Stomach (tissue), 8 donors: ENCODE measurements at regions not wholly inside any gene's neighbourhood (a gene's known extent, or its start where the extent isn't known, plus 50 kb on each side); places are given as distances from the start of the nearest gene placed in this dataset.
A peak's percentile ranks its signal among the peaks of the same experiment; 100 is the strongest.

Experiments
- DNase-seq, 2 donors: peaks; one replicate each; pipeline versions ENCODE4 v3.0.0 to v3.0.0-alpha.2; 2013 to 2019
- H3K27ac ChIP-seq, 5 donors: fragments of 200-600 bp in 4 of 5; sonication (generic) in 4 of 5; one replicate each; pipeline ENCODE4 v1.5.1; 2013 to 2019; ENCODE audit warnings: mild to moderate bottlenecking in 1 of 5, moderate library complexity in 1 of 5
- H3K27me3 ChIP-seq, 3 donors: fragments of 200-600 bp; sonication (generic); one replicate each; pipeline ENCODE4 v1.5.1; 2017 to 2019; ENCODE audit warnings: mixed run types in 1 of 3
- H3K36me3 ChIP-seq, 4 donors: fragments of 200-600 bp; sonication (generic); 1 replicate in 3 of 4; 2 replicates in 1 of 4; pipeline ENCODE4 v1.5.1; 2016 to 2019
- H3K4me1 ChIP-seq, 4 donors: fragments of 200-600 bp; sonication (generic); one replicate each; pipeline ENCODE4 v1.5.1; 2016 to 2019
- H3K4me3 ChIP-seq, 4 donors: fragments of 200-600 bp; sonication (generic) in 3 of 4; one replicate each; pipeline ENCODE4 v1.5.1; 2016 to 2019; ENCODE audit warnings: mild to moderate bottlenecking in 1 of 4
- H3K9me3 ChIP-seq, 4 donors: fragments of 200-600 bp; sonication (generic); one replicate each; pipeline ENCODE4 v1.5.1; 2016 to 2019
- EP300 ChIP-seq: sonication (generic); formaldehyde crosslinking; IDR thresholded peaks from one replicate; pipeline ENCODE4 v1.6.1; 2017; ENCODE audit warnings: antibody characterized with exemption
- POLR2A ChIP-seq, 4 donors: fragments of 450-650 bp; IDR thresholded peaks; one replicate each; pipeline ENCODE4 v1.6.1; 2016; ENCODE audit warnings: antibody characterized with exemption in 4 of 4, control low read depth in 2 of 4, mild to moderate bottlenecking in 1 of 4, moderate library complexity in 1 of 4
- POLR2AphosphoS5 ChIP-seq, 3 donors: sonication (generic); formaldehyde crosslinking; IDR thresholded peaks; one replicate each; pipeline ENCODE4 v1.6.1; 2016; ENCODE audit warnings: antibody characterized with exemption in 3 of 3
- WGBS, 5 donors: extraction: QIAGEN DNeasy Blood & Tissue Kit in 3 of 5; methylation state at CpG; one replicate each; pipeline versions ENCODE4 v1.1.5 to v1.1.7; 2013 to 2018; 5-methylcytosine and 5-hydroxymethylcytosine counted together
- intact Hi-C: fragments of 100-400 bp; cut with DNase I; formaldehyde crosslinking; loops from one replicate; pipeline ENCODE4 v1.15.1; 2023; ENCODE audit warnings: low total_unique reads
- TF ChIP-seq, protein P1 (sequence below), 7 experiments: fragments of 450-650 bp in 4 of 7; fragments of 200-600 bp in 3 of 7; sonication (generic) in 3 of 7; IDR thresholded peaks; one replicate each; pipeline ENCODE4 v1.5.1; 2016 to 2019; ENCODE audit warnings: antibody characterized with exemption in 7 of 7, control low read depth in 2 of 7, mild to moderate bottlenecking in 1 of 7
- donor health status: healthy with polysubstance abuse.
- donor health status: Bipolar disorder and iron deficiency.
- donor health status: healthy.

DNA sequence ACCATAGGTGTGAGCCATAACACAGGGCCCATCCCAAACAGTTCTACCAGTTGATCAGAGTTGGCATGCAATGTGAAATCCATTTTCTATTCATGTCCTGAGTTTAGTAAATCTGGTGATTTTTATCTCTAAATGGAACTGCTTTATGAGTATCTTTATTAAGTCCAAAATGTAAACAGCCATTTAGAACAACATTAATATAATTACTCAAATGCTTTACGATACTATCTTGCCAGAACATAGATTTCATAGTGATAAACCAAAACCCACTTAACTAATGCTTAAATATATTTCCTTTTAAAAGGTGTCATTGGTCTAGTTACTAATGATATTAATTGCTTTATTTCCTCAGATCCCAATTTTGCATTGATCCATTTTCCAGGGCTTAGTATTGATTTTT is 80.7 kb downstream of the PLCE1 start:
- 87 to 97% (median 92%) methylated on average over 1 of the region's 1 CpG for WGBS, 5 donors
- no peak overlapping the region for H3K4me3 ChIP-seq
- no peak for DNase-seq
- intact Hi-C loops, result no loop called here
- no peaks in the 10 kb centered on the region for H3K27me3 ChIP-seq
- no peaks in the 10 kb centered on the region for H3K36me3 ChIP-seq
- H3K4me1 ChIP-seq, result peaks cover 0 to 28% (median 12%) of the 10 kb centered on the region in 4 donors
- TF ChIP-seq EP300 (no peak), POLR2A (IDR thresholded peaks at IDR 0.05) (no peak), POLR2AphosphoS5 (IDR thresholded peaks at IDR 0.05) (no peak)
- TF ChIP-seq, protein P1, sequence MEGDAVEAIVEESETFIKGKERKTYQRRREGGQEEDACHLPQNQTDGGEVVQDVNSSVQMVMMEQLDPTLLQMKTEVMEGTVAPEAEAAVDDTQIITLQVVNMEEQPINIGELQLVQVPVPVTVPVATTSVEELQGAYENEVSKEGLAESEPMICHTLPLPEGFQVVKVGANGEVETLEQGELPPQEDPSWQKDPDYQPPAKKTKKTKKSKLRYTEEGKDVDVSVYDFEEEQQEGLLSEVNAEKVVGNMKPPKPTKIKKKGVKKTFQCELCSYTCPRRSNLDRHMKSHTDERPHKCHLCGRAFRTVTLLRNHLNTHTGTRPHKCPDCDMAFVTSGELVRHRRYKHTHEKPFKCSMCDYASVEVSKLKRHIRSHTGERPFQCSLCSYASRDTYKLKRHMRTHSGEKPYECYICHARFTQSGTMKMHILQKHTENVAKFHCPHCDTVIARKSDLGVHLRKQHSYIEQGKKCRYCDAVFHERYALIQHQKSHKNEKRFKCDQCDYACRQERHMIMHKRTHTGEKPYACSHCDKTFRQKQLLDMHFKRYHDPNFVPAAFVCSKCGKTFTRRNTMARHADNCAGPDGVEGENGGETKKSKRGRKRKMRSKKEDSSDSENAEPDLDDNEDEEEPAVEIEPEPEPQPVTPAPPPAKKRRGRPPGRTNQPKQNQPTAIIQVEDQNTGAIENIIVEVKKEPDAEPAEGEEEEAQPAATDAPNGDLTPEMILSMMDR (IDR thresholded peaks at IDR 0.05), result no peak
- H3K27ac ChIP-seq, result no peak overlapping the region
- H3K9me3 ChIP-seq, result no peaks in the 10 kb centered on the region

- TF ChIP-seq, protein P1 (IDR thresholded peaks at IDR 0.05), result no peak
- TF ChIP-seq EP300 (no peak), POLR2A (IDR thresholded peaks at IDR 0.05) (no peak), POLR2AphosphoS5 (IDR thresholded peaks at IDR 0.05) (no peak)
- Histone ChIP-seq H3K27ac (no peak overlapping the region), H3K9me3 (no peaks in the 10 kb centered on the region), H3K4me1 (peaks cover 0 to 28% (median 8%) of the 10 kb centered on the region in 4 donors), H3K36me3 (no peaks in the 10 kb centered on the region), H3K4me3 (no peak overlapping the region), H3K27me3 (no peaks in the 10 kb centered on the region)
- peak in 1 of 2 donors; percentile 49 for DNase-seq
- 65 to 96% (median 91%) methylated on average over 2 of the region's 2 CpGs for WGBS, 5 donors
- intact Hi-C loops, result no loop called here
Observed at GRCh38 chr10:94075506-94075905, 81.8 kb downstream of the PLCE1 start.

DNA sequence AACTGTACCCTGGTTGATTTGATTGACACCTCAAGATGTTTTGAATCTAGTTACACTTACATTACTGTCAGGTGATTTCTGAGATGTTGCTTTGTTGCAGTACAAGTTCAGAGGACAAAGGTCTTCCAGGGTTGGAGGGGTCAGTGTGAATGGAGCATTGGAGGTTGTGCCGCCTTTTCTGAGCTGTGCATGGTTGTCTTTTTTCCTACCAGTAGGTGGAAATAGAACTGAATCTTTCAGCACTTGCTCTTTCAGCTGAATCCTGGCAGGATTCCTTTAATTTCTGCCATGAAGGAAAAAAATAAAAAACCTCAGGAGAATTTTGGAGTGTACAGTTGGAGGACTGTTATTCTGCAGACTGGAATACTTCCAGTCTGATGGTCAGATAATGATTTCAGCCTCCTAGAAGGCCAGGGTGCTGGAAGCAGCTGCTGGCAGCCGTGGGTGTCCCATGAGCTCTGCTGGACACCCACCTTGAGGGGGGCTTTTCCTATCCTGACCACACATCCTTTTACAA is 82.7 kb downstream of the PLCE1 start:
- intact Hi-C loops, result no loop called here
- Histone ChIP-seq H3K9me3 (peaks cover 0 to 2% (median 0%) of the 10 kb centered on the region in 4 donors), H3K36me3 (no peaks in the 10 kb centered on the region), H3K4me1 (peaks cover 0 to 28% (median 8%) of the 10 kb centered on the region in 4 donors), H3K27me3 (no peaks in the 10 kb centered on the region), H3K4me3 (no peak overlapping the region), H3K27ac (peak overlapping the region in 1 of 5 donors; percentile 15)
- peak in 1 of 2 donors; percentile 80 for DNase-seq
- WGBS, 5 donors, result 34 to 56% (median 45%) methylated on average over 2 of the region's 2 CpGs
- TF ChIP-seq EP300, result no peak
- no peak for TF ChIP-seq POLR2AphosphoS5 (IDR thresholded peaks at IDR 0.05)
- TF ChIP-seq, protein P1 (IDR thresholded peaks at IDR 0.05), result peak in 4 of 7 experiments; percentile 19 to 42 (median 26)

GRCh38 chr10:94077042-94077441 is 83.3 kb downstream of the PLCE1 start:
- Histone ChIP-seq H3K27me3 (no peaks in the 10 kb centered on the region), H3K4me1 (peaks cover 0 to 28% (median 8%) of the 10 kb centered on the region in 4 donors), H3K4me3 (no peak overlapping the region), H3K9me3 (peaks cover 0 to 5% (median 0%) of the 10 kb centered on the region in 4 donors), H3K27ac (no peak overlapping the region), H3K36me3 (no peaks in the 10 kb centered on the region)
- TF ChIP-seq EP300 (no peak), POLR2A (IDR thresholded peaks at IDR 0.05) (no peak), POLR2AphosphoS5 (IDR thresholded peaks at IDR 0.05) (no peak)
- TF ChIP-seq, protein P1 (IDR thresholded peaks at IDR 0.05), result no peak
- no peak for DNase-seq
- intact Hi-C loops, result no loop called here
- 51 to 80% (median 70%) methylated on average over 4 of the region's 4 CpGs for WGBS, 5 donors
